SU-DHL-6 (cell line): ENCODE measurements at regions not wholly inside any gene's neighbourhood (a gene's known extent, or its start where the extent isn't known, plus 50 kb on each side); places are given as distances from the start of the nearest gene placed in this dataset.

Experiments
- CTCF ChIP-seq: fragments of 200-600 bp; sonication (generic); IDR thresholded peaks from one replicate; pipeline ENCODE4 v1.5.1; 2017; ENCODE audit warnings: antibody characterized with exemption, mild to moderate bottlenecking, low read length, moderate library complexity; ENCODE audit not compliant: insufficient read depth, poor library complexity, severe bottlenecking
- EZH2phosphoT487 ChIP-seq: fragments of 200-600 bp; sonication (generic), shearing (Covaris generic); conservative IDR thresholded peaks from 2 replicates; pipeline ENCODE4 v1.6.1; 2018; ENCODE audit warnings: mild to moderate bottlenecking, antibody characterized with exemption, low read length, moderate library complexity, mixed read lengths

- no peak for TF ChIP-seq CTCF
- no peak for TF ChIP-seq EZH2phosphoT487
Measured at GRCh38 chr9:99513441-99514112, 291.5 kb downstream of the SEC61B start.
